Mesothelial cell of epicardium (in vitro differentiated cells): ENCODE measurements at regions not wholly inside any gene's neighbourhood (a gene's known extent, or its start where the extent isn't known, plus 50 kb on each side); places are given as distances from the start of the nearest gene placed in this dataset.

ENCODE experiments used
- DNase-seq, 2 experiments: peaks; one replicate each; pipeline ENCODE4 v3.0.0; 2021; ENCODE audit warnings: low spot score in 2 of 2; ENCODE audit not compliant: unreplicated experiment in 2 of 2
- H3K27ac Mint-ChIP-seq: 2 replicates; pipeline ENCODE4 v1.8.0; 2021; ENCODE audit warnings: mixed read lengths
- H3K27me3 Mint-ChIP-seq: 2 replicates; pipeline ENCODE4 v1.8.0; 2021; ENCODE audit warnings: low read depth, mixed read lengths
- H3K36me3 Mint-ChIP-seq: 2 replicates; pipeline ENCODE4 v1.8.0; 2021; ENCODE audit warnings: mixed read lengths
- H3K4me1 Mint-ChIP-seq: 2 replicates; pipeline ENCODE4 v1.8.0; 2021; ENCODE audit warnings: mixed read lengths
- H3K4me3 Mint-ChIP-seq: 2 replicates; pipeline ENCODE4 v1.8.0; 2021; ENCODE audit warnings: mild to moderate bottlenecking, moderate library complexity, mixed read lengths
- H3K9me3 Mint-ChIP-seq: 2 replicates; pipeline ENCODE4 v1.8.0; 2021; ENCODE audit warnings: mixed read lengths
- TF ChIP-seq, protein P1 (sequence below): fragments of 200-600 bp; sonication (generic); IDR thresholded peaks from one replicate; pipeline ENCODE4 v1.5.0; 2021; ENCODE audit warnings: antibody characterized with exemption; ENCODE audit not compliant: unreplicated experiment

GRCh38 chr16:52855463-52855862 is 197.2 kb downstream of the CHD9NB start:
- DNase-seq: no peak
- Mint-ChIP-seq H3K9me3 (peaks cover 19% of the 10 kb centered on the region), H3K4me3 (no peak overlapping the region), H3K4me1 (no peaks in the 10 kb centered on the region), H3K27me3 (peaks cover 20% of the 10 kb centered on the region), H3K36me3 (no peaks in the 10 kb centered on the region), H3K27ac (no peak overlapping the region)
- TF ChIP-seq, protein P1, sequence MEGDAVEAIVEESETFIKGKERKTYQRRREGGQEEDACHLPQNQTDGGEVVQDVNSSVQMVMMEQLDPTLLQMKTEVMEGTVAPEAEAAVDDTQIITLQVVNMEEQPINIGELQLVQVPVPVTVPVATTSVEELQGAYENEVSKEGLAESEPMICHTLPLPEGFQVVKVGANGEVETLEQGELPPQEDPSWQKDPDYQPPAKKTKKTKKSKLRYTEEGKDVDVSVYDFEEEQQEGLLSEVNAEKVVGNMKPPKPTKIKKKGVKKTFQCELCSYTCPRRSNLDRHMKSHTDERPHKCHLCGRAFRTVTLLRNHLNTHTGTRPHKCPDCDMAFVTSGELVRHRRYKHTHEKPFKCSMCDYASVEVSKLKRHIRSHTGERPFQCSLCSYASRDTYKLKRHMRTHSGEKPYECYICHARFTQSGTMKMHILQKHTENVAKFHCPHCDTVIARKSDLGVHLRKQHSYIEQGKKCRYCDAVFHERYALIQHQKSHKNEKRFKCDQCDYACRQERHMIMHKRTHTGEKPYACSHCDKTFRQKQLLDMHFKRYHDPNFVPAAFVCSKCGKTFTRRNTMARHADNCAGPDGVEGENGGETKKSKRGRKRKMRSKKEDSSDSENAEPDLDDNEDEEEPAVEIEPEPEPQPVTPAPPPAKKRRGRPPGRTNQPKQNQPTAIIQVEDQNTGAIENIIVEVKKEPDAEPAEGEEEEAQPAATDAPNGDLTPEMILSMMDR: no peak

DNA sequence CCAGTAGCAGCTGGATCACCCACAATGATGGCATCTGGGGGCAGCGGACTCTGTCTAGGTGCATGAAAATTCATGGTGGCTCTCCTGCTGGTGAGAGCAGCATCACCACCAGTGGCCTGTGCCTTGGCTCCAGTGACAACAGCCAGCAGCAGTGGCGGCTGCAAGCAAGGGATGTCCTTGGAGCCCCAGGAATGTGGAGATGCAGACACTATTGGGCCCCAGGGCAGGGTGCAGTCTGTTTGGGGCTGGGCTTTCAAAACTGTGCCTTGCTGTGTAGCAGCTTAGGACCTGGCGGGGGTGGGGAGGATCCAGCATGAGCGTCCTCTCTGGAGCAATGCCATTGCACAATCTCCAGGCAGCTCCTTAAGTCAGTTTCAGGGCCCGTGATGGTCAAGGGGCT is 199.7 kb downstream of the CHD9NB start:
- no peak overlapping the region for H3K4me3 Mint-ChIP-seq
- no peaks in the 10 kb centered on the region for H3K36me3 Mint-ChIP-seq
- H3K27ac Mint-ChIP-seq: no peak overlapping the region
- TF ChIP-seq, protein P1: no peak
- DNase-seq: no peak
- H3K9me3 Mint-ChIP-seq: peaks cover 33% of the 10 kb centered on the region
- no peaks in the 10 kb centered on the region for H3K4me1 Mint-ChIP-seq
- H3K27me3 Mint-ChIP-seq: peaks cover 16% of the 10 kb centered on the region

GRCh38 chr16:52851211-52851740 is 201.4 kb downstream of the CHD9NB start:
- peaks cover 7% of the 10 kb centered on the region for H3K27me3 Mint-ChIP-seq
- H3K4me1 Mint-ChIP-seq: no peaks in the 10 kb centered on the region
- TF ChIP-seq, protein P1: no peak
- no peak overlapping the region for H3K4me3 Mint-ChIP-seq
- no peak overlapping the region for H3K27ac Mint-ChIP-seq
- no peaks in the 10 kb centered on the region for H3K36me3 Mint-ChIP-seq
- DNase-seq: no peak
- peaks cover 39% of the 10 kb centered on the region for H3K9me3 Mint-ChIP-seq

DNA sequence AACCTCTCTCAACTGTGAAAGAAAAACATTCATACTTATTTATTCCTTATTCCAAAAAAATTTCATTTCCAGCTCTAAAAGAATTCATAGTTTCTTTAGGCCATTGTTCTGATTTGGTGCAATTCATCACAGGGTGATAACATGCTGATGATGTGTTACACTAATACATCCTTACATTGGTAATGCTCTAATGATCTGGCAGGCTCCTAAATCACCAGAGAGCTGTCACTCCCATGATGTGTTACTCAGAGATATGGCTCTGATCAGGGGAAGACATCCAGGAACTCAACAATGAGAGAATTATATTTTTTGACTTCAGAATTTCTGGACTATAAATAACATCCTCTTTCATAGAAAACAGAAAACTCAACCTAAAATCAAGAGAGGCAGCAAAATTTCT is 209.3 kb downstream of the CHD9NB start:
- DNase-seq: no peak
- TF ChIP-seq, protein P1: no peak
- no peaks in the 10 kb centered on the region for H3K4me1 Mint-ChIP-seq
- H3K9me3 Mint-ChIP-seq: peaks cover 9% of the 10 kb centered on the region
- H3K36me3 Mint-ChIP-seq: no peaks in the 10 kb centered on the region
- no peak overlapping the region for H3K27ac Mint-ChIP-seq
- peaks cover 19% of the 10 kb centered on the region for H3K27me3 Mint-ChIP-seq
- no peak overlapping the region for H3K4me3 Mint-ChIP-seq

DNA sequence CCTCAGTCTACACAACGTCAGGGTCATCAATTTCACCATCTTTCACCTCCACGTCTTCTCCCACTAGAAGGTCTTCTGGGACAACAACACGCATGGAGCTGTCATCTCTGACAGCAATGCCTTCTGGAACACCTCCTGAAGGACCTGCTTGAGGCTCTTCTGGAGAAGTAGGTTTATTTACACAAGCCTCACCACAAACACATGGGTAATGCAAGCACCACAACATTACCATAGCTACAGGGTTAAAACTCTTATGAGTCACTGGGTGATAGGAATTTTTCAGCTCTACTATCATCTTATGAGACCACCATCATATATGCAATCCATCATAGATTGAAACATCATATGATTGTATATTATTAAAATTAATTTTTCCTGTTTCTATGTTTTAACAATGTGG is 215.4 kb downstream of the CHD9NB start:
- H3K27me3 Mint-ChIP-seq: peaks cover 29% of the 10 kb centered on the region
- no peak overlapping the region for H3K27ac Mint-ChIP-seq
- no peak for DNase-seq
- no peaks in the 10 kb centered on the region for H3K36me3 Mint-ChIP-seq
- H3K4me1 Mint-ChIP-seq: no peaks in the 10 kb centered on the region
- TF ChIP-seq, protein P1: no peak
- H3K9me3 Mint-ChIP-seq: no peaks in the 10 kb centered on the region
- no peak overlapping the region for H3K4me3 Mint-ChIP-seq
